Kidney (tissue), 13 donors: ENCODE measurements at regions not wholly inside any gene's neighbourhood (a gene's known extent, or its start where the extent isn't known, plus 50 kb on each side); places are given as distances from the start of the nearest gene placed in this dataset.

Experiments
- DNase-seq, 5 donors: peaks; one replicate each; pipeline ENCODE4 v3.0.0-alpha.2; 2013 to 2020
- FAIRE-seq: peaks from 2 replicates; lab custom pipeline; 2012; peaks lifted over from hg19 to GRCh38; lab: Jason Lieb, UNC
- H3K27ac ChIP-seq, 2 donors: one replicate each; pipeline ENCODE4 v1.7.0; 2013; ENCODE audit warnings: low read depth in 2 of 2, low read length in 2 of 2, inconsistent platforms in 1 of 2
- H3K27me3 ChIP-seq: one replicate; pipeline ENCODE4 v1.7.1; 2013; ENCODE audit warnings: low read length, inconsistent platforms; ENCODE audit not compliant: control insufficient read depth, insufficient read depth
- H3K36me3 ChIP-seq, 3 donors: one replicate each; pipeline versions ENCODE4 v1.7.0 to v1.7.1; 2013; ENCODE audit warnings: low read length in 3 of 3, control low read depth in 1 of 3, inconsistent platforms in 1 of 3; ENCODE audit not compliant: insufficient read depth in 3 of 3, control insufficient read depth in 2 of 3
- H3K4me1 ChIP-seq, 3 donors: one replicate each; pipeline versions ENCODE4 v1.7.0 to v1.7.1; 2013; ENCODE audit warnings: low read length in 3 of 3, inconsistent platforms in 1 of 3, low read depth in 1 of 3; ENCODE audit not compliant: control insufficient read depth in 2 of 3, insufficient read depth in 2 of 3
- H3K4me3 ChIP-seq, 3 donors: one replicate each; pipeline versions ENCODE4 v1.7.0 to v1.8.1; 2013; ENCODE audit warnings: low read length in 3 of 3, control low read depth in 1 of 3, inconsistent platforms in 1 of 3
- H3K9ac ChIP-seq, 3 donors: one replicate each; pipeline versions ENCODE4 v1.7.0 to v1.7.1; 2013; ENCODE audit warnings: low read length in 3 of 3, control low read depth in 1 of 3, inconsistent platforms in 1 of 3
- H3K9me3 ChIP-seq, 3 donors: one replicate each; pipeline versions ENCODE4 v1.7.0 to v1.7.1; 2013; ENCODE audit warnings: low read length in 3 of 3, control low read depth in 1 of 3, inconsistent platforms in 1 of 3; ENCODE audit not compliant: control insufficient read depth in 2 of 3, insufficient read depth in 1 of 3
- intact Hi-C: fragments of 100-400 bp; cut with DNase I; formaldehyde crosslinking; loops from one replicate; pipeline ENCODE4 v1.11.1; 2022
- TF ChIP-seq, protein P1 (sequence below): IDR thresholded peaks from 3 replicates; pipeline ENCODE4 v1.5.1; 2012; ENCODE audit warnings: mild to moderate bottlenecking, moderate library complexity, borderline replicate concordance; ENCODE audit not compliant: insufficient read depth; ENCODE audit errors: extremely low read depth
- donor health status: control.
- donor health status: control.
- donor health status: control.
- donor health status: control.
- donor health status: control.
- donor health status: DM: yes; HTN: yes; CAD: no.
- donor health status: Normal renal cell carcinoma (clear cell type).

DNA sequence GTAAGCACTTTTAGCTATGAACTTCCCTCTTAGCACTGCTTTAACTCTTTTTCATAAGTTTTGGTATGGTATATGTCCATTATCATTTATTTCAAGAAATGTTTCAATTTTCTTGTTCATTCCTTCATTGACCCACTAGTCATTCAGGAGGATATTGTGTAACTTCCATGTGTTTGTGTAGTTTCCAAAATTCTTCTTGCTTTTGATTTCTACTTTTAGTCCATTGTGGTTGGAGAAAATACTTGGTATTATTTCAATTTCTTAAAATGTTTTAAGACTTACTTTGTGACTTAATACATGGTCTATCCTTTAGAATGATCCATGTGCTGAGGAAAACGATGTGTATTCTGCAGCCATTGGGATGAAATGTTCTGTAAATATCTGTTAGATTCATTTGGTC is 176.5 kb downstream of the CENPW start:
- Histone ChIP-seq H3K4me3 (no peak overlapping the region), H3K4me1 (no peaks in the 10 kb centered on the region), H3K27ac (no peak overlapping the region), H3K9ac (no peak overlapping the region), H3K9me3 (peaks cover 0 to 5% (median 0%) of the 10 kb centered on the region in 3 donors), H3K27me3 (no peaks in the 10 kb centered on the region), H3K36me3 (no peaks in the 10 kb centered on the region)
- TF ChIP-seq, protein P1, sequence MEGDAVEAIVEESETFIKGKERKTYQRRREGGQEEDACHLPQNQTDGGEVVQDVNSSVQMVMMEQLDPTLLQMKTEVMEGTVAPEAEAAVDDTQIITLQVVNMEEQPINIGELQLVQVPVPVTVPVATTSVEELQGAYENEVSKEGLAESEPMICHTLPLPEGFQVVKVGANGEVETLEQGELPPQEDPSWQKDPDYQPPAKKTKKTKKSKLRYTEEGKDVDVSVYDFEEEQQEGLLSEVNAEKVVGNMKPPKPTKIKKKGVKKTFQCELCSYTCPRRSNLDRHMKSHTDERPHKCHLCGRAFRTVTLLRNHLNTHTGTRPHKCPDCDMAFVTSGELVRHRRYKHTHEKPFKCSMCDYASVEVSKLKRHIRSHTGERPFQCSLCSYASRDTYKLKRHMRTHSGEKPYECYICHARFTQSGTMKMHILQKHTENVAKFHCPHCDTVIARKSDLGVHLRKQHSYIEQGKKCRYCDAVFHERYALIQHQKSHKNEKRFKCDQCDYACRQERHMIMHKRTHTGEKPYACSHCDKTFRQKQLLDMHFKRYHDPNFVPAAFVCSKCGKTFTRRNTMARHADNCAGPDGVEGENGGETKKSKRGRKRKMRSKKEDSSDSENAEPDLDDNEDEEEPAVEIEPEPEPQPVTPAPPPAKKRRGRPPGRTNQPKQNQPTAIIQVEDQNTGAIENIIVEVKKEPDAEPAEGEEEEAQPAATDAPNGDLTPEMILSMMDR: no peak
- FAIRE-seq (no peak), DNase-seq (no peak)
- intact Hi-C loops: no loop called here

DNA sequence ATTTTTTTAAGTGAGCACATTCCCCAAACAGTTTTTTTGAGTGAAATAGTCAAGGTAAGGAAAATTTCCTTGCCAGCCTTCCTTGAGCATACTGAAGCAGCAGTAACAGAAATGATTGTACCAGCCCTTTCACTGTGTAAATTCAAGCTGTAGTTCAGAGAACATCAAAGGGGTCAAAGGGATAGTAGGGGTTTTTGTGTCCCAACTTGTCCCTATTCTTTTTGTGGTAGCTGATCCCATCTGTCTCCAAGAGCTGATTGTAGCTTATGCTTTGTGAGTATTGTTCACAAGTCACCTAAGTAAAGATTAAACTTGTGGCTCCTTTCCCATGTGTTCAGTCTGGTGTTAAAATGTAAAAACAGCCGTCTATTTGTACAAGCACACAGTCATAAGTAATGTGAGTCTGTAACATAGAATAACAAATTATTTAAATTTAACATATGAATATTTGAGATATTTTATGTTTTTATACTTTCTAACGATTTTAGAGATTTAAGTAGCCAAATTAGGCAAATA is 185.0 kb downstream of the CENPW start:
- intact Hi-C loops: no loop called here
- Histone ChIP-seq H3K9me3 (peaks cover 0 to 5% (median 0%) of the 10 kb centered on the region in 3 donors), H3K4me1 (no peaks in the 10 kb centered on the region), H3K36me3 (no peaks in the 10 kb centered on the region), H3K9ac (no peak overlapping the region), H3K4me3 (no peak overlapping the region), H3K27me3 (no peaks in the 10 kb centered on the region), H3K27ac (no peak overlapping the region)
- TF ChIP-seq, protein P1: no peak
- DNase-seq (no peak), FAIRE-seq (peak; percentile 15)

DNA sequence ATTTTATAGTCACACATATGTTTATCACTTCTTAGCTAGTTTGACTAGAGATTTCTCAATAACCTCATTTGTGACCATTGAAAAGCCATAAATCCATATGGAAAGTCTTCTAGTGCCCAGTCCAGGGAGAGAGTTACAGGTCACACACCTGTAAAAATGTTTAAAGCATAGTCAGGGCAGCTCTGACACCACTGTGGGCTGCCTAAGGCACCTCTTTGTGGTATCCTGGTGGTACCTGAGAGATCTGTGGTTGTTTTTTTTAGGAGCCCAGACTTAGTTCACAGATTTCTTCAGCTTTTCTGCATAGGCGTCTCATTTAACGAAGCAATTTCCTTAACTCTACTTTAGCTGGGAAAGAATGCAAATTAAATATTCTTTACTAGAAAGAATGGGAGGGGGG is 186.6 kb downstream of the CENPW start:
- no peak for DNase-seq
- intact Hi-C loops: no loop called here
- Histone ChIP-seq H3K4me3 (no peak overlapping the region), H3K9me3 (no peaks in the 10 kb centered on the region), H3K27ac (no peak overlapping the region), H3K36me3 (no peaks in the 10 kb centered on the region), H3K4me1 (no peaks in the 10 kb centered on the region), H3K27me3 (no peaks in the 10 kb centered on the region), H3K9ac (no peak overlapping the region)
- FAIRE-seq: no peak
- TF ChIP-seq, protein P1: no peak
